ENCODE measurements at regions not wholly inside any gene's neighbourhood (a gene's known extent, or its start where the extent isn't known, plus 50 kb on each side); places are given as distances from the start of the nearest gene placed in this dataset.

GRCh38 chr2:120881981-120882788 lies 146.5 kb downstream of the GLI2 start:
- POLR2A ChIA-PET: no interaction called here
- H3K79me2 ChIP-seq (ENCODE audit: control insufficient read depth, insufficient read depth, low read length): no peaks in the 10 kb centered on the region
- dilution Hi-C loops (cut with MboI; ENCODE audit: extremely low pct_ligation_motif_present, low sequenced_read_pairs): no loop called here

GRCh38 chr2:120883607-120884440 lies 148.2 kb downstream of the GLI2 start:
- Histone ChIP-seq H3K9ac (replicated peaks; ENCODE audit: extremely low read depth, insufficient read depth, low read length) (no peak overlapping the region), H3K9me3 (replicated peaks; ENCODE audit: control insufficient read depth, insufficient read depth, low read length) (no peaks in the 10 kb centered on the region), H3K4me1 (ENCODE audit: control insufficient read depth, extremely low read depth, insufficient read depth, low read length) (no peaks in the 10 kb centered on the region), H4K20me1 (replicated peaks; ENCODE audit: control insufficient read depth, extremely low read depth, insufficient read depth, low read length) (no peaks in the 10 kb centered on the region), H3K9me1 (replicated peaks; ENCODE audit: control insufficient read depth, extremely low read depth, insufficient read depth, low read length) (no peaks in the 10 kb centered on the region), H3K4me2 (ENCODE audit: insufficient read depth, low read length) (no peak overlapping the region), H3K79me2 (ENCODE audit: control insufficient read depth, insufficient read depth, low read length) (no peaks in the 10 kb centered on the region), H2AFZ (ENCODE audit: low read depth, low read length) (no peak overlapping the region), H3K27me3 (ENCODE audit: control insufficient read depth in 2 of 2, insufficient read depth in 2 of 2, low read length in 2 of 2) (peaks cover 4 to 8% of the 10 kb centered on the region in 2 experiments), H3K36me3 (ENCODE audit: control insufficient read depth in 2 of 2, extremely low read depth in 1 of 2, insufficient read depth in 2 of 2, low read length in 2 of 2) (no peaks in the 10 kb centered on the region), H3K27ac (ENCODE audit: insufficient read depth, low read depth, low read length) (no peak overlapping the region), H3K4me3 (replicated peaks in 1 of 3; ENCODE audit: insufficient read depth in 1 of 3, low read depth in 1 of 3, low read length in 3 of 3) (no peak overlapping the region)
- ChIA-PET POLR2A (no interaction called here), CTCF (no interaction called here)
- intact Hi-C loops (cut with micrococcal nuclease): no loop called here
- DNase-seq (ENCODE audit: low read depth, low spot score) (no peak), FAIRE-seq (no peak)
- no TSS peak for BruUV-seq (replicated peaks)
- dilution Hi-C loops (cut with MboI; ENCODE audit: extremely low pct_ligation_motif_present, low sequenced_read_pairs): no loop called here
- no peak for TF ChIP-seq MYC (IDR thresholded peaks at IDR 0.05; ENCODE audit: low read depth, low read length)
- TF ChIP-seq CTCF (IDR thresholded peaks at IDR 0.05; ENCODE audit: extremely low read depth in 1 of 2, insufficient read depth in 1 of 2, low read depth in 1 of 2, low read length in 2 of 2): no peak
- no peak for TF ChIP-seq JUN (IDR thresholded peaks at IDR 0.05; ENCODE audit: borderline replicate concordance, insufficient read depth, insufficient read length, low read depth)
- TF ChIP-seq POLR2AphosphoS5 (IDR thresholded peaks at IDR 0.05; ENCODE audit: insufficient read depth, low read depth, low read length): no peak
- TF ChIP-seq GATA2 (IDR thresholded peaks at IDR 0.05; ENCODE audit: insufficient read depth, insufficient read length, low read depth, low read length): no peak
- no peak for TF ChIP-seq MAX (IDR thresholded peaks at IDR 0.05; ENCODE audit: insufficient read depth, insufficient read length)
- TF ChIP-seq FOS (IDR thresholded peaks at IDR 0.05; ENCODE audit: borderline replicate concordance, insufficient read depth, low read length): no peak
- no peak for TF ChIP-seq POLR2A (IDR thresholded peaks at IDR 0.05; ENCODE audit: low read depth, low read length)
- TF ChIP-seq EZH2 (IDR thresholded peaks at IDR 0.05; ENCODE audit: borderline replicate concordance, low read depth, low read length, severe bottlenecking): no peak

More at GRCh38 chr2:120881981-120882788, 146.5 kb downstream of the GLI2 start:
- Histone ChIP-seq H3K9me1 (replicated peaks; ENCODE audit: control insufficient read depth, extremely low read depth, insufficient read depth, low read length) (no peaks in the 10 kb centered on the region), H3K4me2 (ENCODE audit: insufficient read depth, low read length) (no peak overlapping the region), H3K4me3 (replicated peaks in 1 of 3; ENCODE audit: insufficient read depth in 1 of 3, low read depth in 1 of 3, low read length in 3 of 3) (no peak overlapping the region), H3K9me3 (replicated peaks; ENCODE audit: control insufficient read depth, insufficient read depth, low read length) (no peaks in the 10 kb centered on the region), H3K4me1 (ENCODE audit: control insufficient read depth, extremely low read depth, insufficient read depth, low read length) (no peaks in the 10 kb centered on the region), H3K36me3 (ENCODE audit: control insufficient read depth in 2 of 2, extremely low read depth in 1 of 2, insufficient read depth in 2 of 2, low read length in 2 of 2) (no peaks in the 10 kb centered on the region), H3K9ac (replicated peaks; ENCODE audit: extremely low read depth, insufficient read depth, low read length) (no peak overlapping the region), H3K27ac (ENCODE audit: insufficient read depth, low read depth, low read length) (no peak overlapping the region), H3K27me3 (ENCODE audit: control insufficient read depth in 2 of 2, insufficient read depth in 2 of 2, low read length in 2 of 2) (peaks cover 4% of the 10 kb centered on the region in 2 experiments), H2AFZ (ENCODE audit: low read depth, low read length) (no peak overlapping the region), H4K20me1 (replicated peaks; ENCODE audit: control insufficient read depth, extremely low read depth, insufficient read depth, low read length) (no peaks in the 10 kb centered on the region)
- FAIRE-seq: no peak
- no peak for DNase-seq (ENCODE audit: low read depth, low spot score)
- CTCF ChIA-PET: no interaction called here
- BruUV-seq (replicated peaks): no TSS peak
- no peak for TF ChIP-seq EZH2 (IDR thresholded peaks at IDR 0.05; ENCODE audit: borderline replicate concordance, low read depth, low read length, severe bottlenecking)
- intact Hi-C loops (cut with micrococcal nuclease): no loop called here
